Epidermal melanocyte (primary cell): ENCODE measurements at regions not wholly inside any gene's neighbourhood (a gene's known extent, or its start where the extent isn't known, plus 50 kb on each side); places are given as distances from the start of the nearest gene placed in this dataset.

Experiments
- DNase-seq: peaks from one replicate; pipeline ENCODE4 v3.0.0; 2011; ENCODE audit warnings: low spot score; ENCODE audit not compliant: insufficient read length

GRCh38 chr14:101497684-101498525 is 63.4 kb upstream of the DIO3 start:
- DNase-seq, result no peak

- DNase-seq, result no peak
Observed at GRCh38 chr14:101498526-101498860, 62.8 kb upstream of the DIO3 start.

GRCh38 chr14:101499080-101499479 is 62.2 kb upstream of the DIO3 start:
- DNase-seq, result no peak

GRCh38 chr14:101499513-101499912 is 61.8 kb upstream of the DIO3 start:
- DNase-seq, result no peak

GRCh38 chr14:101500061-101500460 is 61.2 kb upstream of the DIO3 start:
- DNase-seq, result no peak

- no peak for DNase-seq
Observed at GRCh38 chr14:101500681-101501080, 60.6 kb upstream of the DIO3 start.

GRCh38 chr14:101501341-101501740 is 60.0 kb upstream of the DIO3 start:
- DNase-seq, result no peak

- no peak for DNase-seq
Observed at GRCh38 chr14:101501858-101502615, 59.3 kb upstream of the DIO3 start.

- DNase-seq, result no peak
Observed at GRCh38 chr14:101502761-101503392, 58.4 kb upstream of the DIO3 start.

- DNase-seq, result no peak
Observed at GRCh38 chr14:101503431-101504095, 57.7 kb upstream of the DIO3 start.

- DNase-seq, result no peak
Observed at GRCh38 chr14:101504096-101504948, 57.0 kb upstream of the DIO3 start.

GRCh38 chr14:101505236-101505970 is 55.9 kb upstream of the DIO3 start:
- DNase-seq, result no peak

- DNase-seq, result no peak
Observed at GRCh38 chr14:101506211-101506925, 54.9 kb upstream of the DIO3 start.

GRCh38 chr14:101506926-101507835 is 54.1 kb upstream of the DIO3 start:
- DNase-seq, result no peak

GRCh38 chr14:101507836-101508150 is 53.5 kb upstream of the DIO3 start:
- DNase-seq, result no peak

- no peak for DNase-seq
Observed at GRCh38 chr14:101508196-101508947, 52.9 kb upstream of the DIO3 start.

- DNase-seq, result no peak
Observed at GRCh38 chr14:101508948-101509729, 52.2 kb upstream of the DIO3 start.
